ENCODE measurements at regions not wholly inside any gene's neighbourhood (a gene's known extent, or its start where the extent isn't known, plus 50 kb on each side); places are given as distances from the start of the nearest gene placed in this dataset.

DNA sequence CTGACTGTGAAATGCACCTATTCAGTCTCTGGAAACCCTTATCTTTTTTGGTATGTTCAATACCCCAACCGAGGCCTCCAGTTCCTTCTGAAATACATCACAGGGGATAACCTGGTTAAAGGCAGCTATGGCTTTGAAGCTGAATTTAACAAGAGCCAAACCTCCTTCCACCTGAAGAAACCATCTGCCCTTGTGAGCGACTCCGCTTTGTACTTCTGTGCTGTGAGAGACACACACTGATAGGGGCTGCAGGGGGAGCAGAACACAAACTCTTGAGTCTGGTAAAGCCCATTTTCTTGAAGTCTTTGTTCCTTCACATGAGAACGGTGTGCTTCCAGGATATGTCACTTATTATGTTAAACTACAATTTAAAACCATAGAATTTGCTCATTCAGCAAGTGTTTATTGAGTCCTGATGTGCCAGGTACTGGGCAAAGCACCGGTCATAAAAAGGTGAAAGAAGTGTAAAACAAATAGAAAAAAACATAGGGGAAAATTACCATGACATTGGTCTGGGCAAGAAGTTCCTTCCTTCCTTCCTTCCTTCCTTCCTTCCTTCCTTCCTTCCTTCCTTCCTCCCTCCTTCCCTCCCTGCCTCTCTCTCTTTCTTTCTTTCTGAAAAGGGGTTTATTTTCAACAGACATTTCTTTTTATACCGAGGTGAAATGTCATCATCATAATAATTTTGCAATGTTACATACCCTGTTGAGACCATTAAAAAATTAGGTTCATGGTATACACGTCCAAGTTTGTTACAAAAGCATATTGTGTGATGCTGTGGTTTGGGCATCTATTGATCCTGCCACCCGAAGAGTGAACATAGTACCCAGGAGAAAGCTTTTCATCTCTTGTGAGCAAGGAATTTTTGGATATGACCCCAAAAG, 50.7 kb upstream of the OR4E1 start:
- Histone ChIP-seq H3K9me2 (replicated peaks; ENCODE audit: low read depth, low read length) (no peaks in the 10 kb centered on the region), H3K4me2 (ENCODE audit: low read depth, low read length, poor library complexity, severe bottlenecking) (no peak overlapping the region), H3F3A (ENCODE audit: low read depth) (no peaks in the 10 kb centered on the region), H3K27me3 (ENCODE audit: insufficient read depth, low read length, poor library complexity, severe bottlenecking) (peaks cover 16% of the 10 kb centered on the region), H3K9me3 (ENCODE audit: insufficient read depth, low read depth, low read length) (no peaks in the 10 kb centered on the region), H3K9ac (ENCODE audit: low read depth, low read length, poor library complexity, severe bottlenecking) (no peak overlapping the region), H3K79me2 (ENCODE audit: insufficient read depth, low read length) (no peaks in the 10 kb centered on the region), H4K20me1 (ENCODE audit: insufficient read depth, low read length, poor library complexity, severe bottlenecking) (no peaks in the 10 kb centered on the region), H3K4me3 (ENCODE audit: low read length, poor library complexity, severe bottlenecking) (no peak overlapping the region), H2AFZ (ENCODE audit: low read length) (no peak overlapping the region), H3K36me3 (ENCODE audit: insufficient read depth, low read length) (no peaks in the 10 kb centered on the region), H3K4me1 (ENCODE audit: insufficient read depth, low read length, poor library complexity, severe bottlenecking) (no peaks in the 10 kb centered on the region)
- TF ChIP-seq CTCF (conservative IDR thresholded peaks at IDR 0.05; ENCODE audit: low read length) (no peak), EZH2phosphoT487 (IDR thresholded peaks at IDR 0.05; ENCODE audit: borderline replicate concordance) (no peak)

DNA sequence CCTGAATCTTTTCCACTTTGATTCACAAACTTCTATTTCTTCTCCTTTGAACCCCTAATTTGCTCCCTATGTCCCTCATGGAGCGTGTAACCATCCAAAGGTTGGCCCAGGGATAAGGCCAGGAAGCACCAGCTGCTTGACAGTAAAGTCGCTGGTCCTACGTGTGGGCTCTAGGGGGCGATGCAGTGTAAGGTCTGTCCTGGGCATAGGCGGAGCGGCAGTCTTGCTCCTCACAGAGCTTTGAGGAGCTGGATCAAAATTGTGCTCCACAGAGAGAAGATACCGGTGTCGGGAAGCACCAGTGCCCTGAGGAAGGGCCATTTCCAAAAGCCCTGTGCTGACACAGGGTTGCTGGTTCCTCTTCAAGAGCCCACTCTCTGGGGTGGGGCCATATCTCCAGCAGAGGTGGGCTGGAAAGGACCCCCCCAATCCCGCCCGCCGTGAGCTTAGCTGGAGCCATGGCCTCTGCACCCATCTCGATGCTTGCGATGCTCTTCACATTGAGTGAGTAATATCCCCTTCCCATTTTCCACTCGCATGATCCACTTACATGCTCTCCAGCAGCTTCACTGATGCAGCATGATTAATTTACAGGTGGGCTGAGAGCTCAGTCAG, 49.9 kb upstream of the OR4E1 start:
- peaks cover 16% of the 10 kb centered on the region for H3K27me3 ChIP-seq (ENCODE audit: insufficient read depth, low read length, poor library complexity, severe bottlenecking)
- no peak overlapping the region for H3K9ac ChIP-seq (ENCODE audit: low read depth, low read length, poor library complexity, severe bottlenecking)
- H3K79me2 ChIP-seq (ENCODE audit: insufficient read depth, low read length) = no peaks in the 10 kb centered on the region
- H3K4me1 ChIP-seq (ENCODE audit: insufficient read depth, low read length, poor library complexity, severe bottlenecking) = no peaks in the 10 kb centered on the region
- H3K4me2 ChIP-seq (ENCODE audit: low read depth, low read length, poor library complexity, severe bottlenecking) = no peak overlapping the region
- no peaks in the 10 kb centered on the region for H3K36me3 ChIP-seq (ENCODE audit: insufficient read depth, low read length)
- H3F3A ChIP-seq (ENCODE audit: low read depth) = no peaks in the 10 kb centered on the region
- no peaks in the 10 kb centered on the region for H4K20me1 ChIP-seq (ENCODE audit: insufficient read depth, low read length, poor library complexity, severe bottlenecking)
- H2AFZ ChIP-seq (ENCODE audit: low read length) = no peak overlapping the region
- TF ChIP-seq CTCF (conservative IDR thresholded peaks at IDR 0.05; ENCODE audit: low read length) = peak; percentile 88
- no peak for TF ChIP-seq EZH2phosphoT487 (IDR thresholded peaks at IDR 0.05; ENCODE audit: borderline replicate concordance)
- no peaks in the 10 kb centered on the region for H3K9me2 ChIP-seq (replicated peaks; ENCODE audit: low read depth, low read length)
- H3K4me3 ChIP-seq (ENCODE audit: low read length, poor library complexity, severe bottlenecking) = no peak overlapping the region
- H3K9me3 ChIP-seq (ENCODE audit: insufficient read depth, low read depth, low read length) = no peaks in the 10 kb centered on the region

Data from Loucy (cell line).